ENCODE measurements at regions not wholly inside any gene's neighbourhood (a gene's known extent, or its start where the extent isn't known, plus 50 kb on each side); places are given as distances from the start of the nearest gene placed in this dataset.

DNA sequence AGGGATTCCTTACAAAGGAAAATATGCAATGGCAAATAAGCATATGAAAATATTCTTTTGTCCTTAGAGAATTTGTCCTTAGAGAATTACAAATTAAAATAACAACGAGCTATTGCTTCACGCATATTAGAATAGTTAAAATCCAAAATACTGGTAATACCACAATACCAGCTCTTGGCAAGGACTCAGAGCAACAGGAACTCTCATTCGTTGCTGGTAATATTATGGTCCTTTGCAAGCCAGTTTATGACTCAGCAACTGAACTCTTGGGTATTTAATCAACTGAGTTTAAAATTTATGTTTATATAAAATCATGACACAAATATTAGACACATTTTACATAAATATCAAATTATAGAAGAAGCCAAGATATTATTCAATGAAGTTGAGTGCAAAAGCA, 1730.4 kb downstream of the SI start:
- TF ChIP-seq POLR2A (IDR thresholded peaks at IDR 0.05), result no peak
- TF ChIP-seq, protein P1, sequence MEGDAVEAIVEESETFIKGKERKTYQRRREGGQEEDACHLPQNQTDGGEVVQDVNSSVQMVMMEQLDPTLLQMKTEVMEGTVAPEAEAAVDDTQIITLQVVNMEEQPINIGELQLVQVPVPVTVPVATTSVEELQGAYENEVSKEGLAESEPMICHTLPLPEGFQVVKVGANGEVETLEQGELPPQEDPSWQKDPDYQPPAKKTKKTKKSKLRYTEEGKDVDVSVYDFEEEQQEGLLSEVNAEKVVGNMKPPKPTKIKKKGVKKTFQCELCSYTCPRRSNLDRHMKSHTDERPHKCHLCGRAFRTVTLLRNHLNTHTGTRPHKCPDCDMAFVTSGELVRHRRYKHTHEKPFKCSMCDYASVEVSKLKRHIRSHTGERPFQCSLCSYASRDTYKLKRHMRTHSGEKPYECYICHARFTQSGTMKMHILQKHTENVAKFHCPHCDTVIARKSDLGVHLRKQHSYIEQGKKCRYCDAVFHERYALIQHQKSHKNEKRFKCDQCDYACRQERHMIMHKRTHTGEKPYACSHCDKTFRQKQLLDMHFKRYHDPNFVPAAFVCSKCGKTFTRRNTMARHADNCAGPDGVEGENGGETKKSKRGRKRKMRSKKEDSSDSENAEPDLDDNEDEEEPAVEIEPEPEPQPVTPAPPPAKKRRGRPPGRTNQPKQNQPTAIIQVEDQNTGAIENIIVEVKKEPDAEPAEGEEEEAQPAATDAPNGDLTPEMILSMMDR (IDR thresholded peaks at IDR 0.05), result no peak
